ENCODE measurements at regions not wholly inside any gene's neighbourhood (a gene's known extent, or its start where the extent isn't known, plus 50 kb on each side); places are given as distances from the start of the nearest gene placed in this dataset.

DNA sequence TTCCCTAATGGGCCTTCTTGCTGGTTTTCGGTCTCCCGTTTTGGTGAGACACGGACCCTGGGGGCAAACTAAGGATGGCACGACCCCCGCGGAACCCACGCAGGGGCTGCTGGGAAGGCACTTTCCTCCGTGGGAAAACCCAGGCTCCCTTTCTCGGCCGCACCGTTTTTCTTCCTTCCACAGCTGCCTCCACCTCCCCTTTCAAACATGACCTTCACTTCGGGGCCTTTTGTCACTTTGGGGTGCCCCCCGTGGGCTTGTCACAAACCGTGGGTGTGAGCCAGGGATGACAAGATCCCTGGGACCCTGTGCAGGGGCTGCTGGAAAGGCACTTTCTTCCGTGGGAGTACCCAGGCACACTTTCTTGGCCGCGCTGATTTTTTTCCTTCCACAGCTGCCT is 268.7 kb downstream of the ALG10 start:
- DNase-seq (ENCODE audit: low read depth, low spot score): no peak

GRCh38 chr12:34291426-34291901 is 269.2 kb downstream of the ALG10 start:
- no peak for DNase-seq (ENCODE audit: low read depth, low spot score)

DNA sequence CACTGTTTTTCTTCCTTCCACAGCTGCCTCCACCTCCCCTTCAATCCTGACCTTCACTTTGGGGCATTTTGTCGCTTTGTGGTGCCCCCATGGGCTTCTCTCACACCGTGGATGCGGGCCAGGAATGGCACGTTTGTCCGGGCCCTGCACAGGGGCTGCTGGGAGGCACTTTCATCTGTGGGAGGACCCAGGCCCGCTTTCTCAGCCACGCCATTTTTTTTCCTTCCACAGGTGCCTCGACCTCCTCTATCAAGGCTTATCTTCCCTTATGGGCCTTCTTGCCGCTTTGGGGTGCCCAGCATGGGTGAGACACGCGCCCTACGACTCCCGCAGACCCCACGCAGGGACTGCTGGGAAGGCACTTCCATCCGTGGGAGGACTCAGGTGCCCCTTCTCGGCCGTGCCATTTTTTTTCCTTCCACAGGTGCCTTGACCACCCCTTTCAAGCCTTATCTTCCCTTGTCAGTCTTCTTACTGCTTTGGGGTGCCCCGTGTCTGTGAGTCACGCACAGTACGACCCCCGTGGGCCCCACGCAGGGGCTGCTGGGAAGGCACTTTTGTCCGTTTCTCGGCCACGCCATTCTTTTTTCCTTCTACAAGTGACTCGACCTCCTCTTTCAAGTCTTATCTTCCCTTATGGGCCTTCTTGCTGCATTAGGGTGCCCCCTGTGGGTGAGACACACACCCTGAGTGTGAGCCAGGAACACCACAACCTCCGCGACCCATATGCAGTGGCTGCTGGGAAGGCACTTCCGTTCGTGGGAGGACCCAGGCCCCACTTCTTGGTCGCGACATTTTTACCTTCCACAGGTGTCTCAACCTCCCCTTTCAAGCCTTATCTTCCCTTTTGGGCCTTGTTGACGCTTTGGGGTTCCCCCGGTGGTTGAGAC is 270.7 kb downstream of the ALG10 start:
- DNase-seq (ENCODE audit: low read depth, low spot score): no peak

- no peak for DNase-seq (ENCODE audit: low read depth, low spot score)
These were observed 271.8 kb downstream of the ALG10 start for GRCh38 chr12:34294137-34294536.

GRCh38 chr12:34294671-34295365 is 272.5 kb downstream of the ALG10 start:
- DNase-seq (ENCODE audit: low read depth, low spot score): no peak

- DNase-seq (ENCODE audit: low read depth, low spot score): no peak
These were observed 273.3 kb downstream of the ALG10 start for GRCh38 chr12:34295366-34296142.

DNA sequence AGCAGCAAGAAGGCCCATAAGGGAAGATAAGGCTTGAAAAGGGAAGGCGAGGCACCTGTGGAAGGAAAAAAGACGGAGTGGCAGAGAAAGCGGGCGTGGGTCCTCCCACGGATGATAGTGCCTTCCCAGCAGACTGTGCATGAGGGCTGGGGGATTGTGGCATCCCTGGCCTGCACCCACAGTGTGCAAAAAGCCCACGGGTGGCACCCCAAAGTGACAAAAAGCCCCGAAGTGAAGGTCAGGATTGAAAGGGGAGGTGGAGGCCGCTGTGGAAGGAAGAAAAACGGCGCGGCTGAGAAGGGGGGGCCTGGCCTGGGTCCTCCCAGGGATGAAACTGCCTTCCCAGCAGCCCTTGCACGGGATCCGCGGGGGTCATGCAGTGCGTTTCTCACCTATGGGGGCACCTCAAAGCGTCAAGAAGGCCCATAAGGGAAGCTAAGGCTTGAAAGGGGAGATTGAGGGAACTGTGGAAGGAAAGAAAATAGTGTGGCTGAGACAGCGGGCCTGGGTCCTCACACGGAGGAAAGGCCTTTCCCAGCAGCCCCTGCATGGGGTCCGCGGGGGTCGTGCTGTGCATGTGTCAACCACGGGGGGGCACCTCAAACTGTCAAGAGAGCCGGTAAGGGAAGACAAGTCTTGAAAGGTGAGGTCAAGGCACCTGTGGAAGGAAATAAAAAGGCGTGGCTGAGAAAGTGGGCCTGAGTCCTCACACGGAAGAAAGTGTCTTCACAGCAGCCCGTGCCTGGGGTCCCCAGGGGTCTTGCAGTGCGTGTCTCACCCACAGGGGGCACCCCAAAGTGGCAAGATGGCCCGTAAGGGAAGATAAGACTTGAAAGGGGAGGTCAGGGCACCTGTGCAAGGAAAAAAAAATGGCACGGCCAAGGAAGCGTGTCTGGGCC is 274.1 kb downstream of the ALG10 start:
- no peak for DNase-seq (ENCODE audit: low read depth, low spot score)

- no peak for DNase-seq (ENCODE audit: low read depth, low spot score)
These were observed 275.0 kb downstream of the ALG10 start for GRCh38 chr12:34297126-34297789.

- DNase-seq (ENCODE audit: low read depth, low spot score): no peak
These were observed 275.5 kb downstream of the ALG10 start for GRCh38 chr12:34297790-34298164.

- DNase-seq (ENCODE audit: low read depth, low spot score): no peak
These were observed 276.1 kb downstream of the ALG10 start for GRCh38 chr12:34298176-34298970.

GRCh38 chr12:34298971-34299801 is 276.9 kb downstream of the ALG10 start:
- no peak for DNase-seq (ENCODE audit: low read depth, low spot score)

GRCh38 chr12:34299802-34300193 is 277.5 kb downstream of the ALG10 start:
- no peak for DNase-seq (ENCODE audit: low read depth, low spot score)

- DNase-seq (ENCODE audit: low read depth, low spot score): no peak
These were observed 278.3 kb downstream of the ALG10 start for GRCh38 chr12:34300376-34301250.

GRCh38 chr12:34301251-34302130 is 279.2 kb downstream of the ALG10 start:
- no peak for DNase-seq (ENCODE audit: low read depth, low spot score)

DNA sequence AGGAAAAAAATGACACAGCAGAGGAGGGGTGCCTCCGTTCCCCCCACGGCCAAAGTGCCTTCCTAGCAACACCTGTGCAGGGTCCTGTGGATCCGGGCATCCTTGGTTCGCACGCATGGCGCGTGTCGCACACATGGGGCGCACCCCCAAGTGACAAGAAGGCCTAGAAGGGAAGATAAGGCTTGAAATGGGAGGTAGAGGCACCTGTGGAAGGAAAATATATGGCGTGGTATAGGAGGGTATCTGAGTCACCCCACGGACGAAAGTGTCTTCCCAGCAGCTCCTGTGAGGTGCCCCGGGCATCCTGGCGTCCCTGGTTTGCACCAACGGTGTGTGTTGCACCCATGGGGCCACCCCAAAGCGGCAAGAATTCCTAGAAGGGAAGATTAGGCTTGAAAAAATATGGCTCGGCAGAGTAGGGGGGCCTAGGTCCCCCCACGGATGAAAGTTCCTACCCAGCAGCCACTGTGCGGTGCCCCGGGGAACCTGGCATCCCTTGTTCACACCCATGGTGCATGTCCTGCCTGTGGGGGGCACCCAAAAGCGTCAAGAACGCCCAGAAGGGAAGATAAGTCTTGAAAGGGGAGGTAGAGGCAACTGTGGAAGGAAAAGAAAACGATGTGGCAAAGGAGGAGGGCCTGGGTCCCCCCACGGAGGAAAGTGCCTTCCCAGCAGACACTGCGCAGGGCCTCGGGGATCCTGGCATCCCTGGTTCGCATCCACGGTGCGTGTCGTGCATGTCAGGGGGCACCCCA is 280.0 kb downstream of the ALG10 start:
- DNase-seq (ENCODE audit: low read depth, low spot score): no peak
